Activated T-cell treated with anti-CD3 and anti-CD28 coated beads, Interleukin-2, amount 50 U/mL, for 1 hour (primary cell): ENCODE measurements at regions not wholly inside any gene's neighbourhood (a gene's known extent, or its start where the extent isn't known, plus 50 kb on each side); places are given as distances from the start of the nearest gene placed in this dataset.

Experiments used
- DNase-seq: peaks from one replicate; pipeline ENCODE4 v3.0.0-alpha.2; 2020

- DNase-seq: no peak
Measured at GRCh38 chr5:5652181-5652580, 229.7 kb downstream of the ICE1 start.

- no peak for DNase-seq
Measured at GRCh38 chr5:5650949-5651348, 228.5 kb downstream of the ICE1 start.

GRCh38 chr5:5650242-5650641 is 227.8 kb downstream of the ICE1 start:
- DNase-seq: no peak

GRCh38 chr5:5649641-5650040 is 227.2 kb downstream of the ICE1 start:
- no peak for DNase-seq

- DNase-seq: no peak
Measured at GRCh38 chr5:5648694-5649093, 226.2 kb downstream of the ICE1 start.

- DNase-seq: no peak
Measured at GRCh38 chr5:5645891-5646290, 223.4 kb downstream of the ICE1 start.

- no peak for DNase-seq
Measured at GRCh38 chr5:5645198-5645597, 222.7 kb downstream of the ICE1 start.

GRCh38 chr5:5644249-5644648 is 221.8 kb downstream of the ICE1 start:
- DNase-seq: no peak

GRCh38 chr5:5643481-5643880 is 221.0 kb downstream of the ICE1 start:
- DNase-seq: no peak

- DNase-seq: no peak
Measured at GRCh38 chr5:5638211-5638610, 215.7 kb downstream of the ICE1 start.

GRCh38 chr5:5637173-5637572 is 214.7 kb downstream of the ICE1 start:
- no peak for DNase-seq

- DNase-seq: no peak
Measured at GRCh38 chr5:5634817-5635216, 212.3 kb downstream of the ICE1 start.

- no peak for DNase-seq
Measured at GRCh38 chr5:5633579-5633978, 211.1 kb downstream of the ICE1 start.

GRCh38 chr5:5632678-5633077 is 210.2 kb downstream of the ICE1 start:
- DNase-seq: no peak

GRCh38 chr5:5629607-5629978 is 207.1 kb downstream of the ICE1 start:
- DNase-seq: no peak

- DNase-seq: no peak
Measured at GRCh38 chr5:5628866-5629606, 206.6 kb downstream of the ICE1 start.

GRCh38 chr5:5626412-5626811 is 203.9 kb downstream of the ICE1 start:
- DNase-seq: no peak

- DNase-seq: no peak
Measured at GRCh38 chr5:5625491-5625890, 203.0 kb downstream of the ICE1 start.

GRCh38 chr5:5623397-5623796 is 200.9 kb downstream of the ICE1 start:
- DNase-seq: no peak

GRCh38 chr5:5622806-5623205 is 200.3 kb downstream of the ICE1 start:
- DNase-seq: no peak

- DNase-seq: no peak
Measured at GRCh38 chr5:5619546-5619945, 197.1 kb downstream of the ICE1 start.

- DNase-seq: no peak
Measured at GRCh38 chr5:5617024-5617423, 194.5 kb downstream of the ICE1 start.

- DNase-seq: no peak
Measured at GRCh38 chr5:5616247-5616895, 193.9 kb downstream of the ICE1 start.

- no peak for DNase-seq
Measured at GRCh38 chr5:5615569-5615968, 193.1 kb downstream of the ICE1 start.
